ENCODE measurements at regions not wholly inside any gene's neighbourhood (a gene's known extent, or its start where the extent isn't known, plus 50 kb on each side); places are given as distances from the start of the nearest gene placed in this dataset.

- TF ChIP-seq EP300 (IDR thresholded peaks at IDR 0.05), result no peak
- TF ChIP-seq, protein P1, sequence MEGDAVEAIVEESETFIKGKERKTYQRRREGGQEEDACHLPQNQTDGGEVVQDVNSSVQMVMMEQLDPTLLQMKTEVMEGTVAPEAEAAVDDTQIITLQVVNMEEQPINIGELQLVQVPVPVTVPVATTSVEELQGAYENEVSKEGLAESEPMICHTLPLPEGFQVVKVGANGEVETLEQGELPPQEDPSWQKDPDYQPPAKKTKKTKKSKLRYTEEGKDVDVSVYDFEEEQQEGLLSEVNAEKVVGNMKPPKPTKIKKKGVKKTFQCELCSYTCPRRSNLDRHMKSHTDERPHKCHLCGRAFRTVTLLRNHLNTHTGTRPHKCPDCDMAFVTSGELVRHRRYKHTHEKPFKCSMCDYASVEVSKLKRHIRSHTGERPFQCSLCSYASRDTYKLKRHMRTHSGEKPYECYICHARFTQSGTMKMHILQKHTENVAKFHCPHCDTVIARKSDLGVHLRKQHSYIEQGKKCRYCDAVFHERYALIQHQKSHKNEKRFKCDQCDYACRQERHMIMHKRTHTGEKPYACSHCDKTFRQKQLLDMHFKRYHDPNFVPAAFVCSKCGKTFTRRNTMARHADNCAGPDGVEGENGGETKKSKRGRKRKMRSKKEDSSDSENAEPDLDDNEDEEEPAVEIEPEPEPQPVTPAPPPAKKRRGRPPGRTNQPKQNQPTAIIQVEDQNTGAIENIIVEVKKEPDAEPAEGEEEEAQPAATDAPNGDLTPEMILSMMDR (IDR thresholded peaks at IDR 0.05), result no peak
- no peak for TF ChIP-seq BHLHE40 (IDR thresholded peaks at IDR 0.05; ENCODE audit: low read depth, low read length)
- no peak for TF ChIP-seq ZNF302 (CRISPR knock-in tag; IDR thresholded peaks at IDR 0.05)
These were observed 189.0 kb upstream of the FBXO33 start for GRCh38 chr14:39621223-39621622.

Measured in A549 (cell line).